Myocyte (in vitro differentiated cells): ENCODE measurements at regions not wholly inside any gene's neighbourhood (a gene's known extent, or its start where the extent isn't known, plus 50 kb on each side); places are given as distances from the start of the nearest gene placed in this dataset. TPM values are rescaled to one million over a fixed set of nuclear protein-coding genes. Genes with fewer than 3 reads are reported as not detected.
"Not testable (repeated sequence)": the region's sequence is repeated elsewhere in the genome, so short reads cannot be mapped to it uniquely, and the experiment has no call there.

Experiments used
- DNase-seq: peaks from one replicate; pipeline ENCODE4 v3.0.0-alpha.2; 2012; ENCODE audit warnings: low read depth
- microRNA-seq: library from miRNA; unstranded; fragments of <30 nt; microRNA quantifications from one replicate; pipeline ENCODE4, GENCODE V29; 2016

DNA sequence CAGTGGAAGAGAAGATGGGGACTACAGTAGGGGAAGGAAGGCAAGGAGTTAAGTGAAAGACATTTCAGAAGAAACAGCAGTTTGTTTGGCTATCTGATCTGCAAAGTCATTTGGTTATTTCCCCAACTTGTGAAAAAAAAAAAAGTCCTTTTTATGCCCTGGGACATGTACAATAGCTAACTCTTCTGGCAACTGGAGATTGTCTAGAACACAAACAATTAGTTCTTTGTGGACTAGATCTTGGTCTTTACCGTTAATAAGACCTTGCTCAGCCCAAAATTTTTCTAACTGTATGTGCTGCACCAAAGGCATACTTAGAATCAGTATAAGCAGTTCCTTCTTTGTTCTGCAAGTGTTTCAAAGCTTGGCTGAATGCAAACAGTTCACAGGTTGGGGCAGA, 103.5 kb upstream of the NECTIN3 start:
- no peak for DNase-seq

DNA sequence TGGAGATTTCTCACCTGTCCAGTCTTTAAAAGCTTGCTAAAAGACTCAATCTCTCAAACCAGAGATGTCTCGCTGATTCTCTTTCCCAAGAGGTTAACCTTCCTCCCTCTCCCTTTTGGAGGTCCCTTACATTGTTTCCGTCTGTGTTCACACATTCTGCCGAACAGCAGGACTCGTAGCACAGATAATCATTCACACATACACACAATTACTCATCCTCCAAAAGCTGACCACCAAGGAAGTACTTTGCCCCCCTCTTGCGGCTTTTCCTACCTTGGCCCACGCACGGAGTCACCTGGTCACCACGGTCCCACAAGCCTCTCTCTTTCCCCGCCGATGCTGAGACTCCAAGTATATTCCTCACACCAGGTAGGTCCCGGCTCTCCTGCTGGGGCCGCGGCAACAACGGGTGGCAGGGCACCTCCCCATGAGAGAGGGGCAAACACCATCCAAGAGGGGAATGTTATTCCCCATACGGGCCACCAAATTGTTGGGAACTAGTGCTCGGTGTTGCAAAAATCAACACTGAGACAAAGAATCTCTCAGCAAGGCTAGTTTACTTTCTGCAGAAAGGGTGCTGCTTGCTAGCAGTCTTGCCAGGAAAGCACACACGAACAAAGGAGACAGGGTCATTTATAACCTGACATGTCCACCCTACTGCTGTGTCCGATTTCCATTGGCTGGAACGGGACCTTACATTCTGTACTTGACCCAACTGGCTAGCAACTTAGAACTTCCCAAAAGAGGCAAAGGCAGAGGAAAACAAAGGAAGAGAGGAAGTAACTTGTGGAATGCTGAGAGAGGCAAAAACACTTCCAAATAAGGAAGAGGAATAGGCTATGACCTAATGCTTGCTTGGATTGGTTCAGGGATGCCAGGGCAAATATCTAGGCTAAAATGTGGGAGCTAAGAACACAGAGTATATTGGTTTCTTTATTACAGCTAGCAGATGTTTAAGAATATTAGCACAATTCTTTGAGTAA, 102.1 kb upstream of the NECTIN3 start:
- DNase-seq, result no peak

GRCh38 chr3:110971010-110971601, 100.5 kb upstream of the NECTIN3 start:
- no peak for DNase-seq

DNA sequence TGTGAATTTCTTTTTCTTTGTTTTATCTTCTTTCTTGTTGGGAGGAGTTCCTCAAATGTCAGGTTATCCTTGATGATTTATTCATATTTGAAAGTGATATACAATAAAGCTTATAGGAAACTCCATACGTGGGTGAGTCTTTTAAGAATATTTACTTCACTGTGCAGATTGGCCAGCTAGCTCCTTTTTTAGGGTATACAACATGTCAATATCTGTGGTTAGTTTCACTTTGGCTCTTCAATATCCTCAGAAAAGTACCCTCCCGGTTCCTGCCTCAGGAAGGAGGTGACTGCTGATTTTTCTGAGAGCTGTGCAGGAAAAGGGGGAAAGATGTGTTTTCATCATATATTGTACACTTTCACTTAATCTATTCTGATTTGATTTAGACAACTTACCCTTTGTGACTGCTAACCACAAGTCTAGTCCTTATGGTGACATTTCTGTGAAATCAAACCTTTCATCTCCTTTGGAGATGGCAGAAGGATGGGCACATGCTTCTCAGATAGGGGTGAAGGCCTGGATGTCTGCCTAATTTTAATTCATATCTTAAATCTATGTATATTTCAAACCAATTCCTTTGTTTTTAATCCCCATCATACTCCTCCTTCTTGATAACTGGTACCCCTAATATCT, 98.2 kb upstream of the NECTIN3 start:
- no peak for DNase-seq

- DNase-seq, result no peak
Observed at GRCh38 chr3:110974902-110975301, 96.7 kb upstream of the NECTIN3 start.

DNA sequence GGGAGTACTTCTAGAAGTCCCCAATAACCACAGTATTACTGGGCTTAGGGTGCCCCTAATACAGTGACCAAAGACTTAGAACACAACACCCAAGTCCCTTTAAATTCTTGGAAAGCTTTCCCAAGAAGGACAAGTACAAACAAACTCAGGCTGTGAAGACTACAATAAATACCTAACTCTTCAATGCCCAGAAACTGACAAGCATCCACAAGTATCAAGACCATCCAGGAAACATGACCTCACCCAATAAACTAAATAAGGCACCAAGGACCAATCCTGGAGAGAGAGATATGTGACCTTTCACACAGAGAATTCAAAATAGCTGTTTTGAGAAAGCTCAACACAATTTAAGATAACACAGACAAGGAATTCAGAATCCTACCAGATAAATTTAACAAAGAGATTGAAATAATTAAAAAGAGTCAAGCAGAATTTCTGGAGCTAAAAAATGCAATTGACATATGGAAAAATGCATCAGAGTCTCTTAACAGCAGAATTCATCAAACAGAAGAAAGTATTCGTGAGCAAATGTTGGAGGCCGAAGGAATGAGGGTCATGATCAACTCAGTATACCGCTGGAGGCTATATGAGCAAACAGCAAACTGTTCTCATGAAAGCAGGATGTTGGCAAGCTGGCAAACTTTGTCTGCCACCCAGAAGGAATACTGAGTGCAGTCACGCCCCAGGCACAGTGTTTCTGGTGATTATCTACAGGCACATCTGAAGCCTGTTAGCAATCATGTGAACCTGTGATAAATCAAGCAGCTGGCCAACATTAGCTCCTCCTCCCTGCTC, 87.0 kb upstream of the NECTIN3 start:
- no peak for DNase-seq

DNA sequence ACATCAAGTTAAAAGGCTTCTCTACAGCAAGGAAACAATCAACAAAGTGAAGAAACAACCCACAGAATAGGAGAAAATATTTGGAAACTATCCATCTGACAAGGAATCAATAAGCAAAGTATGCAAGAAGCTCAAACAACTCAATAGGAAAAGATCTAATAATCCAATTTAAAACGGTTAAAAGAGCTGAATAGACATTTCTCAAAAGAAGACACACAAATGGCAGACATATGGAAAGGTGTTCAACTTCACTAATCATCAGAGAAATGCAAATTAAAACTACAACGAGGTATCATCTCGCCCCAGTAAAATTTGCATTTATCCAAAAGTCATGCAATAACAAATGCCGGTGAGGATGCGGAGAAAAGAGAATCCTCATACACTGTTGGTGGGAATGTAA, 82.2 kb upstream of the NECTIN3 start:
- DNase-seq, result no peak

DNA sequence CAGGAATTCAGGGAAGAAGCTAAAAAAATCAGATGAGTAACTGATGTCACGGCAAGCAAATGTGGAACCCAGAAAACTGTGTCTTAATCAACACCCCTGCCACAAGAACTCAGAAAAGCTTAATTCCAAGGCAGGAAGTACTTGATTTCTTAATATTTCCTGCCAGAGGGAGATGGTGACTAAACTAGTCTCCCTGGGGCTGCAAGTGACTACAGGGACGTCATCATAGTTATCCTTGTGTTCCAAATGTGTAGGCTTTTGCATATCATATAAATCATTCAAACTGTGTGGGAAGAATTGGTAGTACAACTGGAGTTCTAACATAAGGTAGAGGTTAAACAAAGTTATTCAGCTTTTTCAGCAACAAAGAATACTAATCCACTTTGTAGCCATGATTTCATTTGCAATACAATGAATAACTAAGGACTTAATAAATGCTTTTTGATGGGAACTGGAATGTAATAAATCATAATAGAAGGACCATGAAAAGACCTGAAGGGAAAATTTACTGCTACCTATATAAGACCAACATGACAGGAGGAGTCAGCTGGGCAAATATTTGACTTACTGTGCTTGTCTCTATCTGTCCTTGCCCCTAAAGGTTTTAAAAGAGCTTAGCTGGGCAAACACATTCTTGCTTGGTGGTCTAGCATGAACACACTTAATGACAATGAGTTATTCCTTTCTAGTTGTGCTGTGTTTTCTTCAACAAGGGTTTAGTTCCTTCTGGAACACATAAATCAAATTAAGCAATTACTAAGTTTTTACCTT, 76.0 kb upstream of the NECTIN3 start:
- no peak for DNase-seq

GRCh38 chr3:110998766-110999165, 72.8 kb upstream of the NECTIN3 start:
- not testable (repeated sequence) for DNase-seq

DNA sequence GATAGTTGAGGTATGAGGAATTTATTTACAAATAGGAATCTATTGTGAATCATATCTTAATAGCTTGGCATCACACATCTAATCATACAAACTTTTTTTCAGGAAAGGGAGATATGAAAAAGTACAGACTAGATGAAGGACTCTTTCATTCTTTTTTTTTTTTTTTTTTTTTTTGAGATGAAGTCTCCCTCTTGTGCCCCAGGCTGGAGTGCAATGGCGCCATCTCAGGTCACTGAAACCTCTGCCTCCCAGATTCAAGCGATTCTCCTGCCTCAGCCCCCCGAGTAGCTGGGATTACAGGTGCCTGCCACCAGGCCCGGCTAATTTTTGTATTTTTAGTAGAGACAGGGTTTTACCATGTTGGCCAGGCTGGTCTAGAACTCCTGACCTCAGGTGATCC, 65.1 kb upstream of the NECTIN3 start:
- not testable (repeated sequence) for DNase-seq

- peak; percentile 12 for DNase-seq
Observed at GRCh38 chr3:111012388-111013248, 59.0 kb upstream of the NECTIN3 start.

Small RNA genes in the stretch of these regions (microRNA-seq; reads per million reads assigned to microRNA genes)
- gene MIR4445, result not detected
